DMS114 treated with DMSO at 0.1 percent for 48 hours (cell line): ENCODE measurements at regions not wholly inside any gene's neighbourhood (a gene's known extent, or its start where the extent isn't known, plus 50 kb on each side); places are given as distances from the start of the nearest gene placed in this dataset.

Experiments
- DNase-seq: peaks from one replicate; lab custom pipeline; 2025; ENCODE audit not compliant: unreplicated experiment; lab: John Stamatoyannopoulos, UW

GRCh38 chr13:30128095-30128494 is 179.3 kb downstream of the KATNAL1 start:
- DNase-seq = no peak

GRCh38 chr13:30126903-30127428 is 180.4 kb downstream of the KATNAL1 start:
- DNase-seq = no peak

- DNase-seq = no peak
Observed at GRCh38 chr13:30125422-30126073, 181.8 kb downstream of the KATNAL1 start.

GRCh38 chr13:30124131-30124768 is 183.1 kb downstream of the KATNAL1 start:
- no peak for DNase-seq

- DNase-seq = no peak
Observed at GRCh38 chr13:30123575-30123974, 183.8 kb downstream of the KATNAL1 start.

GRCh38 chr13:30121666-30122065 is 185.7 kb downstream of the KATNAL1 start:
- no peak for DNase-seq

GRCh38 chr13:30121244-30121643 is 186.1 kb downstream of the KATNAL1 start:
- no peak for DNase-seq

GRCh38 chr13:30120133-30120822 is 187.1 kb downstream of the KATNAL1 start:
- no peak for DNase-seq

GRCh38 chr13:30119476-30119875 is 187.9 kb downstream of the KATNAL1 start:
- no peak for DNase-seq

- DNase-seq = no peak
Observed at GRCh38 chr13:30116379-30116778, 191.0 kb downstream of the KATNAL1 start.

GRCh38 chr13:30115257-30115600 is 192.1 kb downstream of the KATNAL1 start:
- no peak for DNase-seq

- peak; percentile 45 for DNase-seq
Observed at GRCh38 chr13:30114571-30115256, 192.6 kb downstream of the KATNAL1 start.

- no peak for DNase-seq
Observed at GRCh38 chr13:30113983-30114570, 193.3 kb downstream of the KATNAL1 start.

GRCh38 chr13:30113551-30113950 is 193.8 kb downstream of the KATNAL1 start:
- DNase-seq = no peak

GRCh38 chr13:30112602-30113435 is 194.5 kb downstream of the KATNAL1 start:
- DNase-seq = peak; percentile 59

GRCh38 chr13:30111810-30112209 is 195.5 kb downstream of the KATNAL1 start:
- DNase-seq = no peak

GRCh38 chr13:30110301-30111070 is 196.9 kb downstream of the KATNAL1 start:
- no peak for DNase-seq

GRCh38 chr13:30109471-30110135 is 197.7 kb downstream of the KATNAL1 start:
- no peak for DNase-seq

GRCh38 chr13:30108913-30109237 is 198.5 kb downstream of the KATNAL1 start:
- DNase-seq = no peak
